Fibroblast of skin of left quadriceps (primary cell): ENCODE measurements at regions not wholly inside any gene's neighbourhood (a gene's known extent, or its start where the extent isn't known, plus 50 kb on each side); places are given as distances from the start of the nearest gene placed in this dataset.
"Not testable (repeated sequence)": the region's sequence is repeated elsewhere in the genome, so short reads cannot be mapped to it uniquely, and the experiment has no call there.

Experiments used
- DNase-seq, 2 experiments: peaks; one replicate each; pipeline ENCODE4 v3.0.0-alpha.2; 2013; ENCODE audit warnings: low read depth in 2 of 2

GRCh38 chrX:133483771-133484170 is 68.5 kb upstream of the GPC4 start:
- not testable (repeated sequence) for DNase-seq

GRCh38 chrX:133482056-133482952 is 67.0 kb upstream of the GPC4 start:
- peak in 1 of 2 experiments; percentile 33 for DNase-seq

GRCh38 chrX:133477986-133478385 is 62.7 kb upstream of the GPC4 start:
- DNase-seq: no peak

DNA sequence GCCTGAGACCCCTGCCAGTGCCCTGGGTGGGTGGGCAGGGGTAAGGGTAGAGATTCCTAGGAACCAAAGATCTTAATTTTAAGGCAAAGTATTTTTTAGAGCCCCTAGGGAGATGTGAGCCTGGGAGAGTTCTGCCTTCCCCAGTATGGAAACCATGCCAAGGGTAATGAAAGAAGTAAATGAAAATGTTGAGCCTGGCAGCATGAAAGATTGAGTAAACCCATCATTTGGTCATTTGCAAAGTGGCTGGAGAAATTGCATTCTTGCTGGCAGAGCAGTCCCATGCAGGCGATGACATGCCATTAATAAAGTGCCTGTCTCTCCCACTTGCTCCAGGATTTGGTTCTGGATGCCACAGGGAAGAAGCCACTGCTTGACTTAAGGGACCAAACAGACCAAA is 60.7 kb upstream of the GPC4 start:
- no peak for DNase-seq

DNA sequence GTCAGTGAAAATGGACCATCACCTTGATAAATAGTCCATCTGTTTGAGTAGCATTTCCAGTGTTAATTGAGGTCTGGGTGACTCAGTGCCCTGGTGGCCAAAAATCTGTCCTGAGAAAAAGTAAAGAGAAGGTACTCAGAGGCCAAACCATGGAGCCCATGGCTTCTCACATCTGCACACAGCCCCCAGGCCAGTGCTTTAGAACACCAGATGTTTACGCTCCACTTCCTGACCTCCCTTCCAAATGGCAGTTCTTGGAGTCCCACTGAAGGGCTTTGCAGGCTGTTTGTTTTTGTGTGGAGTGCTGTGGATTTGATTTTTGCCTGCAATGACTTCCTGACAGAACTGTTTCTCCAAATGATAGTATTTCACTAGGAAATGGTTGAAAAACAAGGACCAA is 60.2 kb upstream of the GPC4 start:
- DNase-seq: no peak

DNA sequence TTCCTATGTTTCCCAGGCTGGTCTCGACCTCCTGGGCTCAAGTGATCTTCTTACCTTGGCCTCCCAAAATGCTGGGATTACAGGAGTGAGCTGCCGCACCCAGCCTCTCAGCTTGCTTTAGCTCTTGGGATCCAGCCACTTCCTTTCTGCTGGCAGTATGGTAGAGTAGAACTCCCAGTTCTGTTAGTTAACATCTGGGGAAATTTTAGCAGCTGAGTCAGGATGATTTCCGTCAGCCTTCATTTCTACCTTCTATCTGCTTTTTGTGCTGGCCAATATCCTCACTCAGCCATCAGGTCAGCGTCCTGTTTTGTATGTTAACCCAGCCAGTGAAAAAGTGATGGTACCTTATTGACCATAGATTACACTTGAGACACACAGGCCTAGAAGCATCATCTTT is 59.3 kb upstream of the GPC4 start:
- no peak for DNase-seq

DNA sequence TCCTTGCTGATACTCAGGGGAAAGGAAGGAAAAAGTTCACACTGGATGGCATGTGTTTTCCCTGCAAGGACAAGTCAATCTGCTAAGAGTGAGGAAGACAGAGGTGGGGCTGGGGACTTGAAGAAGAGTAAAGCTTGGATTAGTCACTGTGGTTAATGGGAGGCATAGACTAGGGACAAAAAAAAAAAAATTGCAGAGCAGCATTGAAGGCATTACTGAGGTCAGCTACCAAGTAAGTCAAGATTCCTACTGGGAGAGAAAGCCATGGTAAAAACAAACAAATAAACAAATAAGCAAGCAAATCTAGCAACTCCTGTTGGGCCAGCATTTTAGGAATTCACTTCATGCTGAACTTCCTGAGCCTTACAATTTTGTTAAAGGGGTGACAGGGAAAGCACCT is 58.2 kb upstream of the GPC4 start:
- DNase-seq: no peak

GRCh38 chrX:133468051-133468450 is 52.8 kb upstream of the GPC4 start:
- DNase-seq: no peak

- DNase-seq: no peak
Measured at GRCh38 chrX:133465254-133465653, 50.0 kb upstream of the GPC4 start.
